HCT116 (cell line): ENCODE measurements at regions not wholly inside any gene's neighbourhood (a gene's known extent, or its start where the extent isn't known, plus 50 kb on each side); places are given as distances from the start of the nearest gene placed in this dataset.

Experiments used
- ATAC-seq: fragments of 200-7000 bp; cut with Tn5 transposase; 2 replicates; pipeline ENCODE4 v1.9.1; 2020; ENCODE audit warnings: mild to moderate bottlenecking, moderate library complexity
- BruUV-seq: library from RNA; stranded (reverse); fragments of 400-500 nt; replicated peaks from 2 replicates; lab custom pipeline; 2021; lab: Mats Ljungman, UMichigan
- CTCF ChIA-PET: fragments of 300-600 bp; sonication (Branson Sonifier 250); formaldehyde crosslinking; loops from one replicate; lab custom pipeline; 2021; ENCODE audit warnings: antibody characterized with exemption; lab: Charles Lee
- POLR2A ChIA-PET: fragments of 300-600, 350-600 bp; sonication (Branson Sonifier 250); formaldehyde crosslinking; loops from one replicate; lab custom pipeline; 2021; ENCODE audit warnings: antibody characterized with exemption; lab: Charles Lee
- RAD21 ChIA-PET, 2 experiments: fragments of 300-600 bp; sonication (Branson Sonifier 250); formaldehyde crosslinking; loops; one replicate each; lab custom pipeline; 2023; ENCODE audit warnings: low total read pairs in 2 of 2; ENCODE audit not compliant: uncharacterized antibody in 2 of 2, unreplicated experiment in 2 of 2, low non-redundant PET in 1 of 2; lab: Charles Lee
- DNase-seq: peaks from one replicate; pipeline ENCODE4 v3.0.0-alpha.2; 2010; ENCODE audit warnings: low read depth, low spot score
- H2AFZ ChIP-seq: fragments of 200-600 bp; shearing (Covaris generic), sonication (generic); 2 replicates; pipeline ENCODE4 v1.6.1; 2017; ENCODE audit warnings: low read depth, mixed run types, mixed read lengths, antibody characterized with exemption, low read length; ENCODE audit not compliant: poor library complexity, severe bottlenecking
- H3K27ac ChIP-seq: 2 replicates; pipeline ENCODE4 v1.5.1; 2012; ENCODE audit warnings: low read depth, low read length
- H3K27me3 ChIP-seq: fragments of 200-600 bp; sonication (generic); 2 replicates; pipeline ENCODE4 v1.6.1; 2016; ENCODE audit warnings: mixed run types, low read length, mixed read lengths; ENCODE audit not compliant: insufficient read depth
- H3K36me3 ChIP-seq, 2 experiments: fragments of 200-500 bp in 1 of 2; fragments of 200-600 bp in 1 of 2; sonication (Bioruptor generic) in 1 of 2; sonication (generic) in 1 of 2; 2 replicates each; pipeline versions ENCODE4 v1.5.1 to v1.6.1; 2014 to 2016; ENCODE audit warnings: low read length in 2 of 2, inconsistent platforms in 1 of 2, mixed read lengths in 1 of 2, mixed run types in 1 of 2; ENCODE audit not compliant: insufficient read depth in 2 of 2, control insufficient read depth in 1 of 2
- H3K4me1 ChIP-seq, 2 experiments: fragments of 200-600 bp in 1 of 2; sonication (generic) in 1 of 2; 2 replicates each; pipeline versions ENCODE4 v1.5.1 to v1.6.1; 2012 to 2017; ENCODE audit warnings: low read length in 2 of 2, inconsistent platforms in 1 of 2, mild to moderate bottlenecking in 1 of 2, mixed read lengths in 1 of 2, mixed run types in 1 of 2, moderate library complexity in 1 of 2; ENCODE audit not compliant: insufficient read depth in 2 of 2, control insufficient read depth in 1 of 2
- H3K4me2 ChIP-seq: fragments of 200-600 bp; sonication (generic); 2 replicates; pipeline ENCODE4 v1.6.1; 2017; ENCODE audit warnings: mixed run types, low read length, mixed read lengths
- H3K4me3 ChIP-seq, 2 experiments: fragments of 200-600 bp in 1 of 2; sonication (generic) in 1 of 2; replicated peaks in 1 of 2; 2 replicates each; pipeline ENCODE4 v1.5.1; 2011 to 2016; ENCODE audit warnings: low read length in 2 of 2, control low read depth in 1 of 2, low read depth in 1 of 2, mild to moderate bottlenecking in 1 of 2, mixed read lengths in 1 of 2, mixed run types in 1 of 2
- H3K79me2 ChIP-seq: fragments of 200-600 bp; sonication (generic); 2 replicates; pipeline ENCODE4 v1.6.1; 2017; ENCODE audit warnings: mild to moderate bottlenecking, mixed run types, low read length, moderate library complexity, mixed read lengths; ENCODE audit not compliant: insufficient read depth
- H3K9ac ChIP-seq: fragments of 200-600 bp; sonication (generic); 2 replicates; pipeline ENCODE4 v1.6.1; 2016; ENCODE audit warnings: low read length, mixed read lengths
- H3K9me2 ChIP-seq: fragments of 200-600 bp; sonication (generic), shearing (Covaris generic); 2 replicates; pipeline ENCODE4 v1.6.1; 2017; ENCODE audit warnings: mixed run types, mild to moderate bottlenecking, moderate library complexity; ENCODE audit not compliant: insufficient read depth
- H3K9me3 ChIP-seq, 2 experiments: fragments of 200-500 bp in 1 of 2; fragments of 200-600 bp in 1 of 2; sonication (Bioruptor generic) in 1 of 2; sonication (generic) in 1 of 2; 2 replicates each; pipeline ENCODE4 v1.6.1; 2014 to 2017; ENCODE audit warnings: low read length in 2 of 2, mixed read lengths in 2 of 2, inconsistent platforms in 1 of 2, low read depth in 1 of 2, mild to moderate bottlenecking in 1 of 2, mixed run types in 1 of 2, moderate library complexity in 1 of 2; ENCODE audit not compliant: control insufficient read depth in 1 of 2, insufficient read depth in 1 of 2
- H4K20me1 ChIP-seq: fragments of 200-600 bp; sonication (generic), shearing (Covaris generic); 2 replicates; pipeline ENCODE4 v1.6.1; 2017; ENCODE audit warnings: mixed run types, mild to moderate bottlenecking, moderate library complexity; ENCODE audit not compliant: insufficient read depth
- ATF3 ChIP-seq: IDR thresholded peaks from 2 replicates; pipeline ENCODE4 v1.6.1; 2012
- CEBPB ChIP-seq: IDR thresholded peaks from 2 replicates; pipeline ENCODE4 v1.6.1; 2012; ENCODE audit warnings: low read depth
- CTCF ChIP-seq, 3 experiments: fragments of 200-600 bp in 1 of 3; sonication (generic) in 1 of 3; IDR thresholded peaks in 2 of 3; conservative IDR thresholded peaks in 1 of 3; 2 replicates each; pipeline ENCODE4 v1.5.1; 2012 to 2017; ENCODE audit warnings: low read depth in 2 of 3, low read length in 2 of 3, antibody characterized with exemption in 1 of 3, borderline replicate concordance in 1 of 3, control low read depth in 1 of 3, mild to moderate bottlenecking in 1 of 3, mixed read lengths in 1 of 3, mixed run types in 1 of 3, moderate library complexity in 1 of 3; ENCODE audit not compliant: insufficient read depth in 1 of 3
- EGR1 ChIP-seq: IDR thresholded peaks from 2 replicates; pipeline ENCODE4 v1.6.1; 2012; ENCODE audit warnings: low read depth
- ELF1 ChIP-seq: IDR thresholded peaks from 2 replicates; pipeline ENCODE4 v1.6.1; 2012; ENCODE audit warnings: low read depth, borderline replicate concordance
- EZH2 ChIP-seq: fragments of 200-600 bp; sonication (generic); IDR thresholded peaks from 2 replicates; pipeline ENCODE4 v1.6.1; 2017; ENCODE audit warnings: antibody characterized with exemption, mixed run types
- FOSL1 ChIP-seq: IDR thresholded peaks from 2 replicates; pipeline ENCODE4 v1.6.1; 2012; ENCODE audit warnings: low read depth
- JUND ChIP-seq: IDR thresholded peaks from 2 replicates; pipeline ENCODE4 v1.6.1; 2012
- MAX ChIP-seq: IDR thresholded peaks from 2 replicates; pipeline ENCODE4 v1.6.1; 2012
- POLR2A ChIP-seq: IDR thresholded peaks from 2 replicates; pipeline ENCODE4 v1.7.0; 2011; ENCODE audit warnings: borderline replicate concordance; ENCODE audit not compliant: insufficient read depth, insufficient read length; ENCODE audit errors: extremely low read depth
- POLR2AphosphoS5 ChIP-seq: IDR thresholded peaks from 2 replicates; pipeline ENCODE4 v1.6.1; 2011; ENCODE audit warnings: mild to moderate bottlenecking, low read depth, low read length, moderate library complexity
- RAD21 ChIP-seq: IDR thresholded peaks from 2 replicates; pipeline ENCODE4 v1.6.1; 2012; ENCODE audit warnings: low read depth, mild to moderate bottlenecking
- SIN3A ChIP-seq: IDR thresholded peaks from 2 replicates; pipeline ENCODE4 v1.6.1; 2012; ENCODE audit warnings: low read depth
- SP1 ChIP-seq: IDR thresholded peaks from 2 replicates; pipeline ENCODE4 v1.6.1; 2012; ENCODE audit warnings: low read depth
- TCF7L2 ChIP-seq: IDR thresholded peaks from 2 replicates; pipeline ENCODE4 v1.7.0; 2011; ENCODE audit warnings: borderline replicate concordance, inconsistent platforms; ENCODE audit not compliant: insufficient read depth, insufficient read length; ENCODE audit errors: extremely low read depth
- ZBTB33 ChIP-seq: IDR thresholded peaks from 2 replicates; pipeline ENCODE4 v1.6.1; 2011; ENCODE audit warnings: mild to moderate bottlenecking, low read length, moderate library complexity; ENCODE audit not compliant: insufficient replicate concordance; ENCODE audit errors: extremely low read depth
- ZFX ChIP-seq: fragments of 450-650 bp; IDR thresholded peaks from 2 replicates; pipeline ENCODE4 v1.6.1; 2017
- ZNF274 ChIP-seq: fragments of 200-500 bp; sonication (Bioruptor generic); IDR thresholded peaks from 2 replicates; pipeline ENCODE4 v1.6.1; 2014; ENCODE audit warnings: mild to moderate bottlenecking, low read depth, low read length, inconsistent platforms
- intact Hi-C: fragments of 100-400 bp; cut with micrococcal nuclease; formaldehyde crosslinking; loops from 2 replicates; pipeline ENCODE4 v1.10.0; 2022

- BruUV-seq = no TSS peak
These were observed 146.9 kb downstream of the TENT4A start for GRCh38 chr5:6859951-6860638.

More at GRCh38 chr5:6859951-6860638, 146.9 kb downstream of the TENT4A start:
- H3K4me1 ChIP-seq = no peaks in the 10 kb centered on the region
- no peak overlapping the region for H3K4me3 ChIP-seq
- no peak for DNase-seq
- H3K9me3 ChIP-seq = no peaks in the 10 kb centered on the region
- H3K4me2 ChIP-seq = no peak overlapping the region
- no peak overlapping the region for H3K27ac ChIP-seq
- intact Hi-C loops = no loop called here
- no peaks in the 10 kb centered on the region for H3K79me2 ChIP-seq
- no peak for ATAC-seq
- no peak overlapping the region for H2AFZ ChIP-seq
- H4K20me1 ChIP-seq = no peaks in the 10 kb centered on the region
- H3K36me3 ChIP-seq = no peaks in the 10 kb centered on the region
- H3K9me2 ChIP-seq = no peaks in the 10 kb centered on the region
- TF ChIP-seq JUND (no peak), ATF3 (no peak), RAD21 (no peak), CTCF (IDR thresholded peaks at IDR 0.05 in 2 of 3, conservative IDR thresholded peaks at IDR 0.05 in 1 of 3; ENCODE audit: borderline replicate concordance in 1 of 3, insufficient read depth in 1 of 3, low read depth in 2 of 3, low read length in 2 of 3) (no peak), ELF1 (no peak), SP1 (no peak), EZH2 (no peak), EGR1 (no peak), ZBTB33 (no peak), CEBPB (no peak), SIN3A (no peak), TCF7L2 (no peak), POLR2A (no peak), MAX (no peak), ZFX (no peak), ZNF274 (no peak), FOSL1 (no peak), POLR2AphosphoS5 (no peak)
- ChIA-PET RAD21 (no interaction called here), CTCF (no interaction called here), POLR2A (no interaction called here)
- H3K27me3 ChIP-seq = no peaks in the 10 kb centered on the region; the same call in 1 of the 2 replicates
- H3K9ac ChIP-seq = no peak overlapping the region
